H1 (cell line): ENCODE measurements at regions not wholly inside any gene's neighbourhood (a gene's known extent, or its start where the extent isn't known, plus 50 kb on each side); places are given as distances from the start of the nearest gene placed in this dataset.

Experiments used
- CTCF ChIA-PET: fragments of 300-600 bp; sonication (Branson Sonifier 250); formaldehyde crosslinking; loops from one replicate; lab custom pipeline; 2021; ENCODE audit not compliant: partially characterized antibody; lab: Charles Lee
- POLR2A ChIA-PET: fragments of 300-600 bp; sonication (Branson Sonifier 250); formaldehyde crosslinking; loops from one replicate; lab custom pipeline; 2021; ENCODE audit warnings: inconsistent platforms; ENCODE audit not compliant: partially characterized antibody; lab: Charles Lee
- DNase-seq, 2 experiments: peaks; one replicate each; pipeline versions ENCODE4 v3.0.0 to v3.0.0-alpha.2; 2010 to 2022; ENCODE audit warnings: low spot score in 2 of 2, low read depth in 1 of 2, mixed read lengths in 1 of 2
- FAIRE-seq: peaks from 2 replicates; lab custom pipeline; 2011; peaks lifted over from hg19 to GRCh38; lab: Jason Lieb, UNC
- H2AFZ ChIP-seq: 2 replicates; pipeline ENCODE4 v1.8.1; 2012; ENCODE audit warnings: low read length, inconsistent platforms
- H2AK5ac ChIP-seq: 2 replicates; pipeline ENCODE4 v1.6.1; 2013; ENCODE audit warnings: low read depth, low read length
- H2BK120ac ChIP-seq: replicated peaks from 2 replicates; pipeline ENCODE3; 2013; ENCODE audit warnings: low read depth, low read length, inconsistent platforms
- H2BK12ac ChIP-seq: 2 replicates; pipeline ENCODE4 v1.6.1; 2013; ENCODE audit warnings: low read depth, low read length
- H2BK15ac ChIP-seq: 2 replicates; pipeline ENCODE4 v1.6.1; 2013; ENCODE audit warnings: low read length
- H2BK20ac ChIP-seq: 2 replicates; pipeline ENCODE4 v1.6.1; 2013; ENCODE audit warnings: low read length
- H2BK5ac ChIP-seq: 2 replicates; pipeline ENCODE4 v1.6.1; 2013; ENCODE audit warnings: low read depth, low read length
- H3K14ac ChIP-seq: 2 replicates; pipeline ENCODE4 v1.6.1; 2013; ENCODE audit warnings: inconsistent platforms; ENCODE audit not compliant: insufficient read length
- H3K18ac ChIP-seq: 2 replicates; pipeline ENCODE4 v1.6.1; 2013; ENCODE audit warnings: low read length; ENCODE audit errors: extremely low read depth
- H3K23ac ChIP-seq: 2 replicates; pipeline ENCODE4 v1.6.1; 2013; ENCODE audit warnings: inconsistent platforms; ENCODE audit not compliant: insufficient read length
- H3K23me2 ChIP-seq: 2 replicates; pipeline ENCODE4 v1.6.1; 2013; ENCODE audit warnings: low read depth, low read length
- H3K27ac ChIP-seq: 2 replicates; pipeline ENCODE4 v1.6.1; 2011; ENCODE audit warnings: low read depth, low read length, inconsistent platforms
- H3K27me3 ChIP-seq, 4 experiments: replicated peaks in 1 of 4; 1 replicate in 1 of 4; 2 replicates in 3 of 4; pipeline versions ENCODE4 v1.6.1 to v1.8.1; 2011 to 2013; ENCODE audit warnings: low read length in 3 of 4, mild to moderate bottlenecking in 3 of 4, inconsistent platforms in 2 of 4, mixed read lengths in 2 of 4, moderate library complexity in 1 of 4; ENCODE audit not compliant: control insufficient read depth in 3 of 4, insufficient read depth in 3 of 4; ENCODE audit errors: extremely low read depth in 1 of 4
- H3K36me3 ChIP-seq, 4 experiments: 2 replicates each; pipeline versions ENCODE4 v1.6.1 to v1.8.1; 2011 to 2013; ENCODE audit warnings: mild to moderate bottlenecking in 4 of 4, low read length in 3 of 4, moderate library complexity in 2 of 4, control low read depth in 1 of 4, inconsistent platforms in 1 of 4; ENCODE audit not compliant: insufficient read depth in 4 of 4, control insufficient read depth in 2 of 4
- H3K4ac ChIP-seq: replicated peaks from 2 replicates; pipeline ENCODE3; 2013; ENCODE audit warnings: low read length, low read depth, mixed read lengths, inconsistent platforms; ENCODE audit not compliant: insufficient read length
- H3K4me1 ChIP-seq, 4 experiments: replicated peaks in 1 of 4; 1 replicate in 1 of 4; 2 replicates in 3 of 4; pipeline versions ENCODE4 v1.6.1 to v1.8.1; 2011 to 2013; ENCODE audit warnings: low read length in 3 of 4, inconsistent platforms in 2 of 4, mixed read lengths in 1 of 4; ENCODE audit not compliant: insufficient read depth in 4 of 4, control insufficient read depth in 3 of 4
- H3K4me2 ChIP-seq, 2 experiments: 2 replicates each; pipeline versions ENCODE4 v1.6.1 to v1.8.1; 2011 to 2013; ENCODE audit warnings: low read depth in 2 of 2, low read length in 2 of 2, control low read depth in 1 of 2, inconsistent platforms in 1 of 2, mild to moderate bottlenecking in 1 of 2; ENCODE audit not compliant: insufficient read depth in 1 of 2
- H3K4me3 ChIP-seq, 4 experiments: fragments of 200-600, 300-600 bp in 1 of 4; sonication (generic), shearing (Covaris generic), sonication (Bioruptor Twin) in 1 of 4; 2 replicates each; pipeline versions ENCODE4 v1.5.1 to v1.8.1; 2011 to 2016; ENCODE audit warnings: low read length in 4 of 4, low read depth in 3 of 4, control low read depth in 2 of 4, inconsistent platforms in 2 of 4, mild to moderate bottlenecking in 2 of 4, mixed read lengths in 1 of 4, moderate library complexity in 1 of 4; ENCODE audit not compliant: insufficient read depth in 2 of 4; ENCODE audit errors: extremely low read depth in 1 of 4
- H3K56ac ChIP-seq: replicated peaks from 2 replicates; pipeline ENCODE3; 2013; ENCODE audit warnings: low read depth, mild to moderate bottlenecking, mixed read lengths, low read length, inconsistent platforms; ENCODE audit not compliant: insufficient read length
- H3K79me1 ChIP-seq: 2 replicates; pipeline ENCODE4 v1.6.1; 2013; ENCODE audit warnings: low read depth, low read length, control low read depth
- H3K79me2 ChIP-seq, 2 experiments: 2 replicates each; pipeline versions ENCODE4 v1.6.1 to v1.8.1; 2012 to 2013; ENCODE audit warnings: low read length in 2 of 2, mild to moderate bottlenecking in 2 of 2, inconsistent platforms in 1 of 2; ENCODE audit not compliant: insufficient read depth in 2 of 2, control insufficient read depth in 1 of 2
- H3K9ac ChIP-seq, 4 experiments: replicated peaks in 1 of 4; 1 replicate in 1 of 4; 2 replicates in 3 of 4; pipeline versions ENCODE4 v1.6.1 to v1.8.1; 2011 to 2013; ENCODE audit warnings: low read depth in 3 of 4, low read length in 3 of 4, control low read depth in 2 of 4, mild to moderate bottlenecking in 2 of 4, moderate library complexity in 2 of 4, inconsistent platforms in 1 of 4; ENCODE audit errors: extremely low read depth in 1 of 4
- H3K9me3 ChIP-seq, 2 experiments: 2 replicates each; pipeline versions ENCODE4 v1.6.1 to v1.8.1; 2012 to 2013; ENCODE audit warnings: mild to moderate bottlenecking in 2 of 2, moderate library complexity in 2 of 2, control low read depth in 1 of 2, inconsistent platforms in 1 of 2, low read depth in 1 of 2, low read length in 1 of 2, mixed read lengths in 1 of 2; ENCODE audit not compliant: insufficient read depth in 2 of 2
- H4K20me1 ChIP-seq, 2 experiments: replicated peaks in 1 of 2; 2 replicates each; pipeline versions ENCODE3 to v1.8.1; 2011 to 2013; ENCODE audit warnings: inconsistent platforms in 2 of 2, low read length in 2 of 2, mild to moderate bottlenecking in 1 of 2; ENCODE audit not compliant: insufficient read depth in 2 of 2, control insufficient read depth in 1 of 2
- H4K5ac ChIP-seq: 2 replicates; pipeline ENCODE4 v1.6.1; 2013; ENCODE audit warnings: low read length, low read depth, mixed read lengths, inconsistent platforms; ENCODE audit not compliant: insufficient read length
- H4K8ac ChIP-seq: 2 replicates; pipeline ENCODE4 v1.8.0; 2013; ENCODE audit warnings: mild to moderate bottlenecking, moderate library complexity, low read length, inconsistent platforms; ENCODE audit not compliant: insufficient read depth; ENCODE audit errors: extremely low read depth
- H4K91ac ChIP-seq: replicated peaks from 2 replicates; pipeline ENCODE3; 2013; ENCODE audit warnings: low read length, mixed read lengths, inconsistent platforms; ENCODE audit not compliant: insufficient read length
- ASH2L ChIP-seq: fragments of 200-600, 300-600 bp; sonication (generic); IDR thresholded peaks from one replicate; pipeline ENCODE4 v1.7.1; 2017; ENCODE audit warnings: low read length
- HDAC2 ChIP-seq, 2 experiments: fragments of 300-600 bp in 1 of 2; sonication (generic) in 1 of 2; IDR thresholded peaks; 2 replicates each; pipeline ENCODE4 v1.6.1; 2011 to 2012; ENCODE audit warnings: low read depth in 2 of 2, low read length in 2 of 2, mild to moderate bottlenecking in 2 of 2, moderate library complexity in 2 of 2, borderline replicate concordance in 1 of 2, inconsistent platforms in 1 of 2
- HDAC6 ChIP-seq: IDR thresholded peaks from one replicate; pipeline ENCODE4 v1.7.1; 2012; ENCODE audit warnings: low read depth, mild to moderate bottlenecking, inconsistent platforms, low read length, moderate library complexity
- YY1 ChIP-seq: IDR thresholded peaks from 2 replicates; pipeline ENCODE4 v1.6.1; 2011; ENCODE audit warnings: low read depth, mild to moderate bottlenecking, low read length

GRCh38 chr5:144820278-144820677, 649.6 kb downstream of the KCTD16 start:
- POLR2A ChIA-PET, result no interaction called here
- H4K20me1 ChIP-seq, result no peaks in the 10 kb centered on the region
- H3K27me3 ChIP-seq, result no peaks in the 10 kb centered on the region
- no peaks in the 10 kb centered on the region for H3K9me3 ChIP-seq
- H2AFZ ChIP-seq, result no peak overlapping the region
- no peak overlapping the region for H3K4me2 ChIP-seq
- H4K5ac ChIP-seq, result no peak overlapping the region
- no peak overlapping the region for H4K91ac ChIP-seq
- H3K9ac ChIP-seq, result no peak overlapping the region
- no peak overlapping the region for H3K56ac ChIP-seq
- H2BK20ac ChIP-seq, result no peak overlapping the region
- no peak overlapping the region for H3K23ac ChIP-seq
- H4K8ac ChIP-seq, result no peak overlapping the region
- TF ChIP-seq YY1 (no peak), HDAC2 (IDR thresholded peaks at IDR 0.05; ENCODE audit: borderline replicate concordance in 1 of 2, low read depth in 2 of 2, low read length in 2 of 2) (no peak), ASH2L (no peak), HDAC6 (no peak)
- H3K18ac ChIP-seq, result no peak overlapping the region
- no peak overlapping the region for H3K4me3 ChIP-seq
- no peak for DNase-seq
- H2BK12ac ChIP-seq, result no peak overlapping the region
- no peak overlapping the region for H3K14ac ChIP-seq
- no peak overlapping the region for H2AK5ac ChIP-seq
- H3K79me2 ChIP-seq, result no peaks in the 10 kb centered on the region
- no peak for FAIRE-seq
- no peaks in the 10 kb centered on the region for H3K4me1 ChIP-seq
- H2BK5ac ChIP-seq, result no peak overlapping the region
- H2BK15ac ChIP-seq, result no peak overlapping the region
- CTCF ChIA-PET, result interaction anchor here (1.5 kb wide), 2 partner anchors 55 to 417 kb away, joined by 3 to 5 read pairs; no protein-coding TSS in a partner anchor
- H3K27ac ChIP-seq, result no peak overlapping the region
- no peaks in the 10 kb centered on the region for H3K23me2 ChIP-seq
- H3K36me3 ChIP-seq, result no peaks in the 10 kb centered on the region
- H2BK120ac ChIP-seq, result no peak overlapping the region
- H3K79me1 ChIP-seq, result no peaks in the 10 kb centered on the region
- no peak overlapping the region for H3K4ac ChIP-seq
